ENCODE measurements at regions not wholly inside any gene's neighbourhood (a gene's known extent, or its start where the extent isn't known, plus 50 kb on each side); places are given as distances from the start of the nearest gene placed in this dataset.

DNA sequence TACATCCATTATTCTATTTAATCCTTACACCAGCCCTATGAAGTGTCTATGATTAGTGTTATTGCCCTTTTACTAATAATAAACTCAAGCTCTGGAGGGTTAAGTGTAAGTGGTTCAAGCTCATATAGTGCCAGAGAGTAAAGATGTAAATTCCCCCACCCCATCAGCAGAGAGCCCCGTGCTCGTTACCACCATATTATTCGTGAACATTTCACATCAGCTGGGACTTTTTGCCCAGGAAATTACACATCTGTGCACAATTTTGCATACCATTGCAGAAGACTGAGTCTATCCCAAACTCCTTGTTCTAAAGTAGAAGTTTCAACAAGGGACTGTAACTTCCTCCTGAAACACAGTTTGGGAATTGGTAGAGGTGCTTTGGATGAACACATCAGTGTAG, 220.1 kb downstream of the BCAS1 start:
- no peak overlapping the region for H3K4me3 Mint-ChIP-seq
- no peaks in the 10 kb centered on the region for H3K9me3 ChIP-seq (ENCODE audit: control insufficient read depth in 1 of 2, low read length in 2 of 2)
- no peaks in the 10 kb centered on the region for H3K27me3 Mint-ChIP-seq
- H3K9me3 Mint-ChIP-seq = no peaks in the 10 kb centered on the region
- intact Hi-C loops (cut with micrococcal nuclease) = no loop called here
- CTCF ChIA-PET (ENCODE audit: partially characterized antibody) = no interaction called here
- H3K4me1 ChIP-seq (ENCODE audit: insufficient read depth, low read length) = peaks cover 32% of the 10 kb centered on the region
- H3K27ac ChIP-seq (ENCODE audit: low read depth, low read length) = no peak overlapping the region
- H3K4me3 ChIP-seq (ENCODE audit: low read length in 2 of 2) = no peak overlapping the region
- DNase-seq = no peak
- H3K27ac Mint-ChIP-seq = no peak overlapping the region
- peaks cover 26 to 32% (median 30%) of the 10 kb centered on the region in 4 donors for H3K4me1 Mint-ChIP-seq
- H3K36me3 Mint-ChIP-seq = no peaks in the 10 kb centered on the region
- no peaks in the 10 kb centered on the region for H3K36me3 ChIP-seq (ENCODE audit: insufficient read depth, low read length)
- POLR2A ChIA-PET (ENCODE audit: partially characterized antibody) = no interaction called here
- no peaks in the 10 kb centered on the region for H3K27me3 ChIP-seq (ENCODE audit: insufficient read depth, low read length)

DNA sequence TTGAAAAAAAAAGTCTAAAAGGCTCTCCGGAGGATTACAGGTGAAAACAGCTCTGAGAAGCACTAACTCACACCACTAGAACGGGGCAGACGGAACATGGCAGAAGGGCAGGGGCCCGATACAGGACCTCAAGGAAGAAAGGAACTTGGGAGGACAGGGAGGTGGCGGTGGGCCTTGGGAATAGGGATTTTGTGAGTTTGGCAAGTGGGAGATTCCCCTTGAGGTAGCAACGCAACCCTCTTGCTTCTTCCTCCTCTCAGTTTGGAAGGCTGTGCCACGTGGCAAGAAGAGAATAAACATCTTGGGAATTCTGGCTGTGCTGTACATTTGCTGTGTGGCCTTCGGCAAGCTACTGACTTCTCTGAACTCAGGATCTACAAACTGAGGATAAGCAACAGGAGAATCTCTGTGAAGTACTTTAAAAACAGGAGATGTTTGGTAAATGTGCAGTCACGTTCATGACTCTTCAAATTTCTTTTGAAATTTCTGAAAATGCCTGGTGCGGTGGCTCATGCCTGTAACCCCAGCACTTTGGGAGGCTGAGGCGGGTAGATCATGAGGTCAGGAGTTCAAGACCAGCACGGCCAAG, 220.8 kb downstream of the BCAS1 start:
- Mint-ChIP-seq H3K4me1 (peaks cover 32 to 40% (median 37%) of the 10 kb centered on the region in 4 donors), H3K27ac (peak overlapping the region in 3 of 7 donors; percentile 16 to 63 (median 62)), H3K4me3 (no peak overlapping the region), H3K36me3 (no peaks in the 10 kb centered on the region), H3K9me3 (no peaks in the 10 kb centered on the region), H3K27me3 (no peaks in the 10 kb centered on the region)
- no peaks in the 10 kb centered on the region for H3K36me3 ChIP-seq (ENCODE audit: insufficient read depth, low read length)
- H3K4me3 ChIP-seq (ENCODE audit: low read length in 2 of 2) = no peak overlapping the region
- intact Hi-C loops (cut with micrococcal nuclease) = no loop called here
- H3K27me3 ChIP-seq (ENCODE audit: insufficient read depth, low read length) = no peaks in the 10 kb centered on the region
- H3K4me1 ChIP-seq (ENCODE audit: insufficient read depth, low read length) = peaks cover 40% of the 10 kb centered on the region
- no peak for DNase-seq
- CTCF ChIA-PET (ENCODE audit: partially characterized antibody) = no interaction called here
- H3K27ac ChIP-seq (ENCODE audit: low read depth, low read length) = no peak overlapping the region
- no peaks in the 10 kb centered on the region for H3K9me3 ChIP-seq (ENCODE audit: control insufficient read depth in 1 of 2, low read length in 2 of 2)
- POLR2A ChIA-PET (ENCODE audit: partially characterized antibody) = no interaction called here

GRCh38 chr20:53848304-53848703, 222.1 kb downstream of the BCAS1 start:
- POLR2A ChIA-PET (ENCODE audit: partially characterized antibody) = interaction anchor here (2.2 to 2.7 kb wide), 2 partner anchors 12 to 16 kb away, joined by 8 to 9 read pairs; no protein-coding TSS in a partner anchor
- Histone ChIP-seq H3K9me3 (ENCODE audit: control insufficient read depth in 1 of 2, low read length in 2 of 2) (no peaks in the 10 kb centered on the region), H3K36me3 (ENCODE audit: insufficient read depth, low read length) (no peaks in the 10 kb centered on the region), H3K27ac (ENCODE audit: low read depth, low read length) (no peak overlapping the region), H3K4me3 (ENCODE audit: low read length in 2 of 2) (no peak overlapping the region), H3K27me3 (ENCODE audit: insufficient read depth, low read length) (no peaks in the 10 kb centered on the region), H3K4me1 (ENCODE audit: insufficient read depth, low read length) (peaks cover 53% of the 10 kb centered on the region)
- CTCF ChIA-PET (ENCODE audit: partially characterized antibody) = interaction anchor here (0.8 to 1.2 kb wide), 2 partner anchors 33 to 265 kb away, joined by 3 to 5 read pairs; no protein-coding TSS in a partner anchor
- H3K9me3 Mint-ChIP-seq = no peaks in the 10 kb centered on the region
- no peaks in the 10 kb centered on the region for H3K36me3 Mint-ChIP-seq
- DNase-seq = no peak
- peak overlapping the region in 4 of 7 donors; percentile 1 to 32 (median 10) for H3K27ac Mint-ChIP-seq
- intact Hi-C loops (cut with micrococcal nuclease) = no loop called here
- H3K27me3 Mint-ChIP-seq = no peaks in the 10 kb centered on the region
- peak overlapping the region in 2 of 8 donors; percentile 0 to 20 for H3K4me3 Mint-ChIP-seq
- peaks cover 39 to 53% (median 46%) of the 10 kb centered on the region in 4 donors for H3K4me1 Mint-ChIP-seq

DNA sequence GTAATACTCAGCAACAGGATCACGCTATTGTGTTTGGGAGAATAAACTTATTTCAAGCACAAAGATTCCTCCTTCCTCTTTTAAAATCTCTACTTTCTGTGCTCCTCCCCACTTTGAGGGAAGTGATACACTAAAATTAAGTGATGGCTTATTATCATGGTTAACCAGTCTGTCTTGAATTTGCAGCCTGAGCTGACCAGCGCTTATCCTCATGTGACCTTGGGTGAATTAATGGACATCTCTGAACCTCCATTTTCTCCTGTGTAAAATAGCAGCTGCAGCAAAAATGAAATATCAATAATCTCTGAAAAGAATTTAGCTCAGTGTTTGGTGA, 222.6 kb downstream of the BCAS1 start:
- H3K9me3 ChIP-seq (ENCODE audit: control insufficient read depth in 1 of 2, low read length in 2 of 2) = no peaks in the 10 kb centered on the region
- no peak overlapping the region for H3K27ac ChIP-seq (ENCODE audit: low read depth, low read length)
- ChIA-PET CTCF (ENCODE audit: partially characterized antibody) (interaction anchor here (0.8 to 1.2 kb wide), 2 partner anchors 33 to 265 kb away, joined by 3 to 5 read pairs; no protein-coding TSS in a partner anchor), POLR2A (ENCODE audit: partially characterized antibody) (interaction anchor here (1.3 to 3.2 kb wide), 4 partner anchors 11 to 25 kb away, joined by 4 to 17 read pairs (median 8); no protein-coding TSS in a partner anchor)
- no peaks in the 10 kb centered on the region for H3K36me3 ChIP-seq (ENCODE audit: insufficient read depth, low read length)
- Mint-ChIP-seq H3K36me3 (no peaks in the 10 kb centered on the region), H3K27ac (peak overlapping the region in 4 of 7 donors; percentile 14 to 89 (median 59)), H3K9me3 (no peaks in the 10 kb centered on the region), H3K27me3 (no peaks in the 10 kb centered on the region), H3K4me3 (peak overlapping the region in 5 of 8 donors; percentile 64 to 88 (median 84)), H3K4me1 (peaks cover 42 to 58% (median 51%) of the 10 kb centered on the region in 4 donors)
- no peak for DNase-seq
- intact Hi-C loops (cut with micrococcal nuclease) = no loop called here
- peaks cover 58% of the 10 kb centered on the region for H3K4me1 ChIP-seq (ENCODE audit: insufficient read depth, low read length)
- no peaks in the 10 kb centered on the region for H3K27me3 ChIP-seq (ENCODE audit: insufficient read depth, low read length)
- no peak overlapping the region for H3K4me3 ChIP-seq (ENCODE audit: low read length in 2 of 2)

DNA sequence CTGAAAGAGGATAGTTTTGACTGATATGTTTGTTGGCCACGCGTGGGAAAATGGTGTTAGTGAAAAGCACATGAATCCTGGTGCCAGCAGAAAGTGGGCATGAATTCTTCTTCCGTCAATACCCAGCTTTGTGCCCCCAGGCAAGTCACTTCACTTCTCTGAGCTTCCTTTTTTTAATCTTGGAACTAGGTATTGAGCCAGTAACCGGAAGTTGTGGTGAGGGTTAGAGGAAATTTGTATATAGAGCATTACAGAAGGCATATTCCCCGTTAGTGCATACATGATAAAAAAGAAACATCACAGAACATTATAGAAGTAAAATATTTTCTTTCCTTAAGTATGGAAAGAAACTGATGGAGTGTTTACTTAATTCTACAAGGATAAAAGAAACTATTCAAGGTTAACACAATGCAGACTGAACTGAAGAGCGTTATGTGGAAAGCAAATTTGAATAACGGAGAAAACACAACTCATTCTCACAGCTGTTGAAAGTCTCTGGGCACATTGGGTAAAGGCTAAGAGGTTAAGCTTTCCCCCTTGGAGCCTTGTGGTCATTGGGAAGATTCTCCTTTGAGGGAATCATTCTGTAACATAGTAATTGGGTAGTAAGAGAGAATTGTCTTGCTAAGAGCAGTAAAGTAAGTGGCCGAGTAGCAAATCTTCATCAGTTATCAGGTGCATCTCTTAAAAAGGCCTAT, 223.1 kb downstream of the BCAS1 start:
- H3K27me3 ChIP-seq (ENCODE audit: insufficient read depth, low read length) = no peaks in the 10 kb centered on the region
- no peaks in the 10 kb centered on the region for H3K9me3 ChIP-seq (ENCODE audit: control insufficient read depth in 1 of 2, low read length in 2 of 2)
- H3K4me3 Mint-ChIP-seq = peak overlapping the region; percentile 64 to 88 (median 81)
- intact Hi-C loops (cut with micrococcal nuclease) = no loop called here
- DNase-seq = peak in 3 of 5 donors; percentile 31 to 42 (median 34)
- H3K9me3 Mint-ChIP-seq = no peaks in the 10 kb centered on the region
- H3K4me1 Mint-ChIP-seq = peaks cover 47 to 63% (median 56%) of the 10 kb centered on the region in 4 donors
- H3K27ac ChIP-seq (ENCODE audit: low read depth, low read length) = no peak overlapping the region
- no peaks in the 10 kb centered on the region for H3K36me3 ChIP-seq (ENCODE audit: insufficient read depth, low read length)
- ChIA-PET CTCF (ENCODE audit: partially characterized antibody) (interaction anchor here (0.6 to 1.8 kb wide), 6 partner anchors 16 to 264 kb away, joined by 3 to 6 read pairs (median 4); no protein-coding TSS in a partner anchor), POLR2A (ENCODE audit: partially characterized antibody) (interaction anchor here (0.8 to 3.2 kb wide), 7 partner anchors 11 to 264 kb away, joined by 4 to 17 read pairs (median 5); no protein-coding TSS in a partner anchor)
- H3K4me1 ChIP-seq (ENCODE audit: insufficient read depth, low read length) = peaks cover 63% of the 10 kb centered on the region
- H3K36me3 Mint-ChIP-seq = no peaks in the 10 kb centered on the region
- H3K27ac Mint-ChIP-seq = peak overlapping the region; percentile 83 to 90 (median 87)
- no peak overlapping the region for H3K4me3 ChIP-seq (ENCODE audit: low read length in 2 of 2)
- H3K27me3 Mint-ChIP-seq = no peaks in the 10 kb centered on the region

- no peaks in the 10 kb centered on the region for H3K27me3 ChIP-seq (ENCODE audit: insufficient read depth, low read length)
- ChIA-PET POLR2A (ENCODE audit: partially characterized antibody) (interaction anchor here (0.8 to 3.2 kb wide), 8 partner anchors 10 to 264 kb away, joined by 4 to 17 read pairs (median 5); no protein-coding TSS in a partner anchor), CTCF (ENCODE audit: partially characterized antibody) (interaction anchor here (0.6 to 1.8 kb wide), 6 partner anchors 17 to 265 kb away, joined by 3 to 6 read pairs (median 4); no protein-coding TSS in a partner anchor)
- H3K4me3 Mint-ChIP-seq = peak overlapping the region in 6 of 8 donors; percentile 74 to 88 (median 83)
- H3K9me3 ChIP-seq (ENCODE audit: control insufficient read depth in 1 of 2, low read length in 2 of 2) = no peaks in the 10 kb centered on the region
- peaks cover 51 to 68% (median 60%) of the 10 kb centered on the region in 4 donors for H3K4me1 Mint-ChIP-seq
- H3K9me3 Mint-ChIP-seq = no peaks in the 10 kb centered on the region
- H3K27ac Mint-ChIP-seq = peak overlapping the region; percentile 83 to 90 (median 87)
- no peak overlapping the region for H3K4me3 ChIP-seq (ENCODE audit: low read length in 2 of 2)
- no peaks in the 10 kb centered on the region for H3K27me3 Mint-ChIP-seq
- H3K36me3 ChIP-seq (ENCODE audit: insufficient read depth, low read length) = no peaks in the 10 kb centered on the region
- no peak for DNase-seq
- H3K27ac ChIP-seq (ENCODE audit: low read depth, low read length) = no peak overlapping the region
- no peaks in the 10 kb centered on the region for H3K36me3 Mint-ChIP-seq
- intact Hi-C loops (cut with micrococcal nuclease) = no loop called here
- peaks cover 69% of the 10 kb centered on the region for H3K4me1 ChIP-seq (ENCODE audit: insufficient read depth, low read length)
Observed at GRCh38 chr20:53846640-53847039, 223.8 kb downstream of the BCAS1 start.

DNA sequence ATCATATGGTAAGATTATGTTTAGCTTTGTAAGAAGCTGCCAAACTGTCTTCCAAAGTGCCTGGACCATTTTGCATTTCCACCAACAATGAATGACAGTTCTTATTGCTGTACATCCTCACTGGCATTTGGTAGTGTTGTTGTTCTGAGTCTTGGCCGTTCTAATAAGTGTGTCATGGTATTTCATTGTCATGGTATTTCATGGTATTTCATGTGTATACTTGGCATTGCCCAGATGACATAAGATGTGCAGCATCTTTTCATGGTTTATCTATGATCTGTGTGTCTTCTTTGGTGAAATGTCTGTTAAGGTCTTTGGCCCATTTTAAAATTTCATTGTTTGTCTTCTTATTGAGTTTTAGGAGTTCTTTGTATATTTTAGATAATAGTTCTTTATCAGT, 224.4 kb downstream of the BCAS1 start:
- H3K27me3 ChIP-seq (ENCODE audit: insufficient read depth, low read length) = no peaks in the 10 kb centered on the region
- ChIA-PET POLR2A (ENCODE audit: partially characterized antibody) (interaction anchor here (1.4 to 3.2 kb wide), 5 partner anchors 10 to 236 kb away, joined by 3 to 17 read pairs (median 5); no protein-coding TSS in a partner anchor), CTCF (ENCODE audit: partially characterized antibody) (interaction anchor here (0.8 to 1.8 kb wide), 4 partner anchors 20 to 268 kb away, joined by 3 to 6 read pairs (median 4); no protein-coding TSS in a partner anchor)
- no peaks in the 10 kb centered on the region for H3K9me3 ChIP-seq (ENCODE audit: control insufficient read depth in 1 of 2, low read length in 2 of 2)
- no peaks in the 10 kb centered on the region for H3K36me3 Mint-ChIP-seq
- no peak for DNase-seq
- H3K4me3 Mint-ChIP-seq = peak overlapping the region in 6 of 8 donors; percentile 14 to 58 (median 53)
- no peak overlapping the region for H3K4me3 ChIP-seq (ENCODE audit: low read length in 2 of 2)
- intact Hi-C loops (cut with micrococcal nuclease) = loop anchor here (1.0 kb wide), 2 partner anchors 11 to 26 kb away; no protein-coding TSS in a partner anchor
- H3K27me3 Mint-ChIP-seq = no peaks in the 10 kb centered on the region
- peak overlapping the region; percentile 10 to 89 (median 63) for H3K27ac Mint-ChIP-seq
- no peaks in the 10 kb centered on the region for H3K9me3 Mint-ChIP-seq
- H3K36me3 ChIP-seq (ENCODE audit: insufficient read depth, low read length) = no peaks in the 10 kb centered on the region
- H3K4me1 Mint-ChIP-seq = peaks cover 51 to 71% (median 62%) of the 10 kb centered on the region in 4 donors
- peaks cover 73% of the 10 kb centered on the region for H3K4me1 ChIP-seq (ENCODE audit: insufficient read depth, low read length)
- H3K27ac ChIP-seq (ENCODE audit: low read depth, low read length) = no peak overlapping the region
